ENCODE measurements at regions not wholly inside any gene's neighbourhood (a gene's known extent, or its start where the extent isn't known, plus 50 kb on each side); places are given as distances from the start of the nearest gene placed in this dataset.

- H3K27ac ChIP-seq (ENCODE audit: insufficient read depth, low read length) = no peak overlapping the region
- H3K4me2 ChIP-seq (ENCODE audit: low read depth, low read length) = no peak overlapping the region
- no peak overlapping the region for H2BK5ac ChIP-seq (ENCODE audit: low read depth, low read length, poor library complexity, severe bottlenecking)
- no peak overlapping the region for H3K18ac ChIP-seq (ENCODE audit: low read depth, low read length)
- H3K9me3 ChIP-seq (ENCODE audit: control insufficient read depth, insufficient read depth, low read length) = no peaks in the 10 kb centered on the region
- no peaks in the 10 kb centered on the region for H4K20me1 ChIP-seq (ENCODE audit: insufficient read depth, low read length)
- no peak for TF ChIP-seq BHLHE40 (IDR thresholded peaks at IDR 0.05; ENCODE audit: low read depth, low read length)
- no peak for TF ChIP-seq NFE2L2 (IDR thresholded peaks at IDR 0.05; ENCODE audit: low read depth, low read length)
- 93% methylated on average over 8 of the region's 14 CpGs; no CpG with 5 or more reads in 1 of the 2 experiments for WGBS, 2 experiments (ENCODE audit: extremely low coverage in 2 of 2, insufficient read length in 1 of 2)
- BruUV-seq (replicated peaks) = no TSS peak
- CTCF ChIA-PET = no interaction called here
- H3K27me3 ChIP-seq (ENCODE audit: control insufficient read depth, insufficient read depth, low read length) = no peaks in the 10 kb centered on the region
- no peaks in the 10 kb centered on the region for H3K4me1 ChIP-seq (ENCODE audit: control insufficient read depth, insufficient read depth, low read length)
- no peaks in the 10 kb centered on the region for H3K9me1 ChIP-seq (ENCODE audit: insufficient read depth, low read length)
- no peak overlapping the region for H2BK120ac ChIP-seq (ENCODE audit: low read depth, low read length)
- no peak overlapping the region for H3K4ac ChIP-seq (ENCODE audit: low read depth, low read length)
- no peak overlapping the region for H4K8ac ChIP-seq (ENCODE audit: low read depth in 2 of 2, low read length in 2 of 2)
- intact Hi-C loops (cut with micrococcal nuclease) (no loop called here), dilution Hi-C loops (cut with HindIII; ENCODE audit: low sequenced_read_pairs, unreplicated experiment) (no loop called here), in situ Hi-C loops (cut with MboI; ENCODE audit: low sequenced_read_pairs) (no loop called here)
- no peak overlapping the region for H2AK9ac ChIP-seq (replicated peaks; ENCODE audit: low read depth, low read length, poor library complexity)
- no peak overlapping the region for H4K5ac ChIP-seq (ENCODE audit: low read depth, low read length)
- no peak overlapping the region for H2BK20ac ChIP-seq (ENCODE audit: low read depth, low read length)
- H2BK15ac ChIP-seq (ENCODE audit: low read depth, low read length) = no peak overlapping the region
- H3K9ac ChIP-seq (ENCODE audit: low read depth, low read length) = no peak overlapping the region
- no peaks in the 10 kb centered on the region for H3K36me3 ChIP-seq (ENCODE audit: control insufficient read depth, insufficient read depth, low read length)
- H2AK5ac ChIP-seq (ENCODE audit: low read depth, low read length) = no peak overlapping the region
- H4K91ac ChIP-seq (ENCODE audit: insufficient read depth, low read depth, low read length) = no peak overlapping the region
- H2AFZ ChIP-seq (replicated peaks; ENCODE audit: low read length, poor library complexity) = no peak overlapping the region
- no peak overlapping the region for H3K14ac ChIP-seq (replicated peaks; ENCODE audit: low read depth, low read length)
- ATAC-seq (ENCODE audit: low read depth) = no peak
- no peaks in the 10 kb centered on the region for H3K79me1 ChIP-seq (ENCODE audit: low read depth in 1 of 2, low read length in 2 of 2)
- no peak for DNase-seq
- no peak overlapping the region for H3K23ac ChIP-seq (ENCODE audit: low read depth, low read length)
- POLR2A ChIA-PET (ENCODE audit: unreplicated experiment) = no interaction called here
- H3K56ac ChIP-seq (ENCODE audit: extremely low read depth, insufficient read depth, low read length) = no peak overlapping the region
- no peak overlapping the region for H3K4me3 ChIP-seq (ENCODE audit: insufficient read depth, low read depth, low read length)
Observed at GRCh38 chr10:2888403-2889004, 178.8 kb upstream of the PFKP start.
